ENCODE measurements at regions not wholly inside any gene's neighbourhood (a gene's known extent, or its start where the extent isn't known, plus 50 kb on each side); places are given as distances from the start of the nearest gene placed in this dataset.

DNA sequence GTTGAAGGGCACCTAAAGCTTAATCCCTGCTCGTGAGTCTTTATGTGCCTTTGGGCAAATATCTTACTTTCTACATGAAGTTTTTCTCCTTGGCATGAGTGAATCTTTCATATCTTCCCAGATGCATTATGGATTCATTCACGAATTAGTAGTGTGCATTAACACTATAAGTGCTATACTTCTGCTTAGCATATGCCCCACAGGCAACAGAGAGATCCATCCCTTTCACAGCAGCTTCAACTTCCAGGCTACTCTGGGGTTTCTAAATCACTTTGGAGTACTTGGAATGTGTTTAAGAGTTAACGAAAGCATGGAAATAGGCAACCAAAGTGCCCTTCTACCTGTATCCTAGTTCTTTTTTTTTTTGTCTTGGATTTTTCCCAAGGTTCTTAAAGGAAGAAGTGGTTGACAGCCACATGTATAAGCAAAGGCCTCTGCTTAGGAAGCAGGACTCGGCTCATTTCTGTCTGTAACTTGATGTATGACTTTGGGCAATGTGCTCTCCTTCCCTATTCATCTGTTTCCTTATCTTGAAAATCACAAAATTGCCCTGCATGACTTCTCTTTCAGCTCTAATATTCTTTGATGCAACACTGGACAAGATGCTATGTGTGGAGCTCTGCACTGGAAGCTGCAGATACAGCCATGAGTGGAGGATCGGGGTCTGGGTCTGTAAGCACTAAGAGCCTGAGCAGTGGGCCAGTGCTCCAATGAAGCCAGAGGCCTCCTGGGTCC, 54.5 kb upstream of the ME3 start:
- no peak for DNase-seq (ENCODE audit: low read depth in 2 of 2)

DNA sequence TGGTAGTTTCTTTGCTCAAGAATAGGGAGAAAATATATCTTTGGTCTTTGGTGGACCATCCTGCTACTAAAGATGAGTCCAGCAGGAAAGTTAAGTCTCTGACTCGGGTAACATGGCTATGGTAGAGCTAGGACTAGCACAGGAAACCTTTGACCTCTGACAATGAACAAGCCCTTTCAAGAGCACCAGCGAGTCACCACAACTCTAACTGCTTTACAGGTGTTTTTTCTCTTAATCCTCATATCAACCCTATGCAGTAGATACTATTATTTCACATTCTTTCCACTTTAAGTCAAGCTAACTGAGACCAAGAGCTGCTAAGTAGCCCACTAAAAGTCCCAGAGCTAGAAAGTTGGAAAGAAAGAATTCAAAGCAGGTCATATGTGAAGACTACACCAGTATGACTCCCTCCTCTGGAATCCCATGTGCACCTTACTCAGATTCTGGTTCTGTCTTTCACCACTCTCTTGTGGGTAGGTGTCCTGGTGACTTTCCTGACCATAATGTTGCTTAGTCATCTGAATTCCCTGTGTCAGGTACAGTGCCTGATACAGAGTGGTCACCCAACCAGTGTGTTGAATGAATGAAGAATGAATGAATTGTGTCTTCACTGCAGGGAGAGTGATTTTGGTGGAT, 53.8 kb upstream of the ME3 start:
- no peak for DNase-seq (ENCODE audit: low read depth in 2 of 2)

DNA sequence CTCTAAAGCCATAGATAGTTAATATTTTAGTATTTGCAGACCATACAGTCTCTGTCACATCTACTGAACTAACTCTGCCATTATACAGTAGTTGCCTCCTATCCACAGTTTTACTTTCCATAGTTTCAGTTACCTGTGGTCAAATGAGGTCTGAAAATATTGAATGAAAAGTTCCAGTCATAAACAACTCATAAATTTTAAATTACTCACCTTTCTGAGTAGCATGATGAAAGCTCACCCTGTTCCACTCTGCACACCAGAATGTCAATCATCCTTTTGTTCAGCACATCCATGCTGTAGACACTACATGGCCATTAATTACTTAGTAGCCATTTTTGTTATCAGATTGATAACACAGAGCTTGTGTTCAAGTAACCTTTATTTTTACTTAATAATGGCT, 51.7 kb upstream of the ME3 start:
- no peak for DNase-seq (ENCODE audit: low read depth in 2 of 2)

DNA sequence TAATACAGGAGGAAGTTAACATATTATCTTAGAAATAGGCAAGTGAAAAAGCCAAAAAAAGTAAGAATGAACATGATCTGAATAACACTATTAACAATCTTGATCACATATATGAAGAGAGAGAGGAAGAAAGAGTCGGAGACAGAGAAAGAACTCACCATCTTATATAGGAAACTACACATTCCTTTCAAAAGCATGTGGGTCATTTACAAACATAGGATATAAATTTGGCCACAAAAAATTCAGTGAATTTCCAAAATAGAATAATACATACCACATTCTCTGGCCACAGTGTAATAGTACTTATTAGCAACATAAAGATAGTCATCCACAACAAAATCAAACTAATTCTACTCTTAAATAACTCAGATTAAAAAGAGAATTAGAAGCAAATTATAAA, 50.9 kb upstream of the ME3 start:
- DNase-seq (ENCODE audit: low read depth in 2 of 2) = no peak

DNA sequence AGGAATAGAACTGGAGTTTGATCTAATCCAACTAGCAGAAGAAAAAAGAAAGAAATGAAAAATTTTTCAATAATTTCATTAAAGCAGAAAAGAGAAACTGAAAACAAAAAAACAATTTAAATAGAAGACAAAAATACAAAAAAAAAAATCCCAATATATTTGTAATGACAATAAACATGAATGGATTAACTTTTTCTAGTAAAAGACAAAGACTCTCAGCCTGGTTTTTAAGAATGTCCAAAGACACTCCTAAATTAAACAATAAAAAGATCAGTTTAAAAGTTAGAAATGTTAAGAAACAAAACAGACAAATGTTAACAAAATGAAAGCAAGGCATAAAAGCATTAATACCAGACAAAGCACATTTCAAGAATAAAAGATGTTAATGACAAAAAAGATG, 50.3 kb upstream of the ME3 start:
- no peak for DNase-seq (ENCODE audit: low read depth in 2 of 2)
